MM.1S (cell line): ENCODE measurements at regions not wholly inside any gene's neighbourhood (a gene's known extent, or its start where the extent isn't known, plus 50 kb on each side); places are given as distances from the start of the nearest gene placed in this dataset.

Experiments
- CTCF ChIP-seq: fragments of 300-600 bp; sonication (generic); IDR thresholded peaks from 2 replicates; pipeline ENCODE4 v1.5.1; 2016; ENCODE audit warnings: antibody characterized with exemption, low read length, mixed read lengths
- EZH2phosphoT487 ChIP-seq: fragments of 300-600 bp; sonication (generic); IDR thresholded peaks from 2 replicates; pipeline ENCODE4 v1.6.1; 2018; ENCODE audit warnings: antibody characterized with exemption, low read length

DNA sequence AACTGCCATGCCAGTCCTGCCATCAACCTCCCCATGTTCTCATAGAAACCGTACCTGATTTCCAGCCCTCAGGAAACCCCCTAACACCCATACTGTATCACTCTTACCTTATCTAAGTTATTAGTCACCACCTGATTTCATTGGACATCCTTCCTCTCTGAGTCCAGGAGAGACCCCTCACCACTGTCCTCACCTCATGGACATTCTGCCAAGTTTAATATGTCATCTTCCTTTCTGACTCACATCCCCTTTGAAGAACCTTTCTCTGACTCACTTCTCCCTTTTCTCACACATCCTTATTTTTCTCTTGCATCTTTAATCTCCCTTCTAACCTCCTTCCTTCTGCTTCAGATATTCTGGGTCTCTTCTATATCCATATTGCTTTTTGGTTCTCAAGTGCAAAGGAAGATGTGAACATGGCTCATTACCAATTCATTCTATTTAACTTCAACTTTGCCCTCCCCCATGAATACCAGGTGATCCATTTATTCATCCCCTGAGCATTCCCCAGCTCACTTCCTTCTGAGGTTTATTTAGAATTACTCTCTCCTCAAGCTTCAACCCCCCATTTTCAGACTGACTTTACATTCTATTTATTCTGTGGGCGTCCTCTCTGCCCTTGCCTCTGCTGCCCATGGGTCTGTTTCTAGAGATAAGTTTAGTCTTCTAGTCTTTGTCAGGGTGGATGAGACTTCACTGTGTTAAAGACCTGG is 206.8 kb upstream of the ESRRG start:
- TF ChIP-seq CTCF (no peak), EZH2phosphoT487 (no peak)
